ENCODE measurements at regions not wholly inside any gene's neighbourhood (a gene's known extent, or its start where the extent isn't known, plus 50 kb on each side); places are given as distances from the start of the nearest gene placed in this dataset.
A peak's percentile ranks its signal among the peaks of the same experiment; 100 is the strongest.
"Not testable (repeated sequence)": the region's sequence is repeated elsewhere in the genome, so short reads cannot be mapped to it uniquely, and the experiment has no call there.

- TF ChIP-seq CTCF (conservative IDR thresholded peaks at IDR 0.05; ENCODE audit: low read depth, low read length), result no peak
- DNase-seq (ENCODE audit: low read depth), result no peak
- no peak overlapping the region for H3K4me3 ChIP-seq (ENCODE audit: low read depth, low read length)
Observed at GRCh38 chr10:55627501-55628051, 733.5 kb downstream of the ZWINT start.

GRCh38 chr10:55601690-55602478 lies 759.2 kb downstream of the ZWINT start:
- H3K4me3 ChIP-seq (ENCODE audit: low read depth, low read length), result peak overlapping the region; percentile 23
- DNase-seq (ENCODE audit: low read depth), result not testable (repeated sequence)

- no peak for TF ChIP-seq CTCF (conservative IDR thresholded peaks at IDR 0.05; ENCODE audit: low read depth, low read length)
- no peak overlapping the region for H3K4me3 ChIP-seq (ENCODE audit: low read depth, low read length)
- no peak for DNase-seq (ENCODE audit: low read depth)
Observed at GRCh38 chr10:55551603-55552002, 750.6 kb upstream of the PCDH15 start.

GRCh38 chr10:55550236-55550635 lies 749.2 kb upstream of the PCDH15 start:
- TF ChIP-seq CTCF (conservative IDR thresholded peaks at IDR 0.05; ENCODE audit: low read depth, low read length), result no peak
- no peak for DNase-seq (ENCODE audit: low read depth)
- H3K4me3 ChIP-seq (ENCODE audit: low read depth, low read length), result no peak overlapping the region

- DNase-seq (ENCODE audit: low read depth); H3K4me3 ChIP-seq (ENCODE audit: low read depth, low read length): not testable (repeated sequence)
Observed at GRCh38 chr10:55537497-55537896, 736.5 kb upstream of the PCDH15 start.

GRCh38 chr10:55519264-55519663 lies 718.2 kb upstream of the PCDH15 start:
- TF ChIP-seq CTCF (conservative IDR thresholded peaks at IDR 0.05; ENCODE audit: low read depth, low read length), result no peak
- no peak for DNase-seq (ENCODE audit: low read depth)
- no peak overlapping the region for H3K4me3 ChIP-seq (ENCODE audit: low read depth, low read length)

GRCh38 chr10:55518416-55518815 lies 717.4 kb upstream of the PCDH15 start:
- DNase-seq (ENCODE audit: low read depth); H3K4me3 ChIP-seq (ENCODE audit: low read depth, low read length): not testable (repeated sequence)

- TF ChIP-seq CTCF (conservative IDR thresholded peaks at IDR 0.05; ENCODE audit: low read depth, low read length), result no peak
- no peak for DNase-seq (ENCODE audit: low read depth)
- no peak overlapping the region for H3K4me3 ChIP-seq (ENCODE audit: low read depth, low read length)
Observed at GRCh38 chr10:55509168-55509567, 708.1 kb upstream of the PCDH15 start.

All from epithelial cell of proximal tubule (primary cell).